A549 (cell line): ENCODE measurements at regions not wholly inside any gene's neighbourhood (a gene's known extent, or its start where the extent isn't known, plus 50 kb on each side); places are given as distances from the start of the nearest gene placed in this dataset.

Source experiments
- ATAC-seq, 2 experiments: fragments of 200-7000 bp in 1 of 2; fragments of >200 bp in 1 of 2; cut with Nextera tagmentation in 1 of 2; cut with Tn5 transposase in 1 of 2; 3 replicates each; pipeline versions ENCODE4 v1.8.0 to v1.9.1; 2018 to 2020; ENCODE audit warnings: mild to moderate bottlenecking in 1 of 2, moderate library complexity in 1 of 2
- CTCF ChIA-PET: fragments of 300-600 bp; sonication (Branson Sonifier 250); formaldehyde crosslinking; extraction: SDS; loops from one replicate; lab custom pipeline; 2021; ENCODE audit warnings: antibody characterized with exemption, inconsistent platforms; lab: Yijun Ruan, JAX
- POLR2A ChIA-PET: fragments of 350-600 bp; formaldehyde crosslinking; extraction: SDS; loops from one replicate; lab custom pipeline; 2021; ENCODE audit warnings: antibody characterized with exemption, inconsistent platforms; lab: Yijun Ruan, JAX
- DNase-seq, 2 experiments: peaks; one replicate each; pipeline versions ENCODE4 v3.0.0 to v3.0.0-alpha.2; 2011 to 2016; ENCODE audit warnings: low read depth in 1 of 2, low spot score in 1 of 2
- FAIRE-seq: peaks from 2 replicates; lab custom pipeline; 2011; peaks lifted over from hg19 to GRCh38; lab: Jason Lieb, UNC
- H3K27ac ChIP-seq, 2 experiments: fragments of >200 bp; sonication (Bioruptor Twin); formaldehyde crosslinking; 3 replicates each; pipeline ENCODE4 v1.5.1; 2016 to 2017
- H3K4me1 ChIP-seq: fragments of >200 bp; sonication (Bioruptor Twin); formaldehyde crosslinking; 3 replicates; pipeline ENCODE4 v1.6.1; 2016
- H3K4me2 ChIP-seq: fragments of >200 bp; sonication (Bioruptor Twin); formaldehyde crosslinking; 3 replicates; pipeline ENCODE4 v1.6.1; 2016
- H3K4me3 ChIP-seq: fragments of >200 bp; sonication (Bioruptor Twin); formaldehyde crosslinking; 3 replicates; pipeline ENCODE4 v1.5.1; 2016
- H3K9me3 ChIP-seq: fragments of >200 bp; sonication (Bioruptor Twin); formaldehyde crosslinking; 3 replicates; pipeline ENCODE4 v1.6.1; 2016
- CBX2 ChIP-seq: fragments of 200-600 bp; sonication (generic); IDR thresholded peaks from 2 replicates; pipeline ENCODE4 v1.6.1; 2016; ENCODE audit warnings: low read depth, mild to moderate bottlenecking, borderline replicate concordance
- CEBPB ChIP-seq, 2 experiments: fragments of >200 bp in 1 of 2; sonication (Bioruptor Twin) in 1 of 2; formaldehyde crosslinking in 1 of 2; IDR thresholded peaks; 2 replicates each; pipeline ENCODE4 v1.6.1; 2012 to 2016
- CHD2 ChIP-seq: fragments of 150-350 bp; IDR thresholded peaks from 2 replicates; pipeline ENCODE4 v1.6.1; 2014; ENCODE audit warnings: low read length; ENCODE audit not compliant: partially characterized antibody
- CTCF ChIP-seq: fragments of >200 bp; sonication (Bioruptor Twin); formaldehyde crosslinking; IDR thresholded peaks from 3 replicates; pipeline ENCODE4 v1.5.1; 2016
- EHF ChIP-seq: fragments of 250-450 bp; sonication (Bioruptor Pico); IDR thresholded peaks from 2 replicates; pipeline ENCODE4 v1.5.0; 2020; ENCODE audit warnings: mild to moderate bottlenecking
- ELK1 ChIP-seq: fragments of 150-350 bp; IDR thresholded peaks from 2 replicates; pipeline ENCODE4 v1.6.1; 2014; ENCODE audit warnings: low read depth, mild to moderate bottlenecking, low read length
- FOSB ChIP-seq: fragments of 250-450 bp; sonication (Bioruptor Pico); IDR thresholded peaks from 2 replicates; pipeline ENCODE4 v1.5.0; 2020; ENCODE audit warnings: mild to moderate bottlenecking, moderate library complexity
- FOSL2 ChIP-seq, 2 experiments: fragments of 450-650 bp in 1 of 2; fragments of >200 bp in 1 of 2; sonication (Bioruptor Twin) in 1 of 2; formaldehyde crosslinking; IDR thresholded peaks; 2 replicates each; pipeline versions ENCODE4 v1.5.0 to v1.6.1; 2016 to 2020; ENCODE audit warnings: mild to moderate bottlenecking in 1 of 2, moderate library complexity in 1 of 2
- FOXS1 ChIP-seq: fragments of 250-450 bp; sonication (Bioruptor Pico); IDR thresholded peaks from 2 replicates; pipeline ENCODE4 v1.5.0; 2020; ENCODE audit warnings: mild to moderate bottlenecking, moderate library complexity
- MYC ChIP-seq: IDR thresholded peaks from 2 replicates; pipeline ENCODE4 v1.6.1; 2012; ENCODE audit warnings: mild to moderate bottlenecking, inconsistent platforms, low read length, improper control_type of control experiment, borderline replicate concordance
- NFE2L2 ChIP-seq: fragments of 150-350 bp; conservative IDR thresholded peaks from 2 replicates; pipeline ENCODE4 v1.6.1; 2014; ENCODE audit warnings: low read length
- POLR2A ChIP-seq: IDR thresholded peaks from 2 replicates; pipeline ENCODE4 v1.6.1; 2012; ENCODE audit warnings: mild to moderate bottlenecking, low read length
- POLR2AphosphoS2 ChIP-seq: conservative IDR thresholded peaks from 2 replicates; pipeline ENCODE4 v1.6.1; 2012; ENCODE audit warnings: low read length, improper control_type of control experiment, inconsistent platforms
- RAD21 ChIP-seq, 2 experiments: fragments of >200 bp in 1 of 2; sonication (Bioruptor Twin) in 1 of 2; formaldehyde crosslinking in 1 of 2; IDR thresholded peaks in 1 of 2; conservative IDR thresholded peaks in 1 of 2; 2 replicates in 1 of 2; 3 replicates in 1 of 2; pipeline ENCODE4 v1.6.1; 2012 to 2018; ENCODE audit warnings: inconsistent platforms in 1 of 2
- RCOR1 ChIP-seq: fragments of 150-350 bp; IDR thresholded peaks from 2 replicates; pipeline ENCODE4 v1.6.1; 2014; ENCODE audit warnings: antibody characterized with exemption, low read length, low read depth
- REST ChIP-seq: fragments of 200-600 bp; sonication (generic); IDR thresholded peaks from 2 replicates; pipeline ENCODE4 v1.6.1; 2016; ENCODE audit warnings: antibody characterized with exemption, mild to moderate bottlenecking, moderate library complexity
- RFX5 ChIP-seq: fragments of 450-650 bp; IDR thresholded peaks from 2 replicates; pipeline ENCODE4 v1.7.1; 2014; ENCODE audit warnings: antibody characterized with exemption, mild to moderate bottlenecking, moderate library complexity
- SREBF2 ChIP-seq: fragments of 450-650 bp; IDR thresholded peaks from 2 replicates; pipeline ENCODE4 v1.6.1; 2014; ENCODE audit warnings: mild to moderate bottlenecking, moderate library complexity
- ZFP36 ChIP-seq: fragments of 450-650 bp; IDR thresholded peaks from 2 replicates; pipeline ENCODE4 v1.6.1; 2014; ENCODE audit warnings: borderline replicate concordance; ENCODE audit not compliant: partially characterized antibody
- ZNF302 ChIP-seq: fragments of 250-450 bp; sonication (Bioruptor Pico); IDR thresholded peaks from 2 replicates; pipeline ENCODE4 v1.9.0; 2021; ENCODE audit warnings: inconsistent platforms, mild to moderate bottlenecking, moderate library complexity
- WGBS: methylation state at CpG from one replicate; pipeline ENCODE4 v1.1.6; 2017; ENCODE audit errors: missing lambda C conversion rate; 5-methylcytosine and 5-hydroxymethylcytosine counted together
- TF ChIP-seq, protein P1 (sequence below): IDR thresholded peaks from 2 replicates; pipeline ENCODE4 v1.6.1; 2012

GRCh38 chrX:9326369-9326768 is 138.5 kb upstream of the TBL1X start:
- ATAC-seq (no peak), DNase-seq (no peak), FAIRE-seq (no peak)
- POLR2A ChIA-PET = no interaction called here
- H3K9me3 ChIP-seq = no peaks in the 10 kb centered on the region
- H3K27ac ChIP-seq = no peak overlapping the region
- H3K4me2 ChIP-seq = no peak overlapping the region
- H3K4me3 ChIP-seq = no peak overlapping the region
- H3K4me1 ChIP-seq = peaks cover 18% of the 10 kb centered on the region
- CTCF ChIA-PET = no interaction called here
- TF ChIP-seq CBX2 (no peak), CTCF (no peak), FOXS1 (CRISPR knock-in tag) (no peak), FOSL2 (IDR thresholded peaks at IDR 0.05) (no peak), FOSL2 (CRISPR knock-in tag; IDR thresholded peaks at IDR 0.05) (no peak), NFE2L2 (no peak), POLR2AphosphoS2 (no peak), REST (no peak), CHD2 (no peak), ZNF302 (no peak), CEBPB (IDR thresholded peaks at IDR 0.05) (no peak), POLR2A (no peak), MYC (no peak), RCOR1 (no peak), SREBF2 (no peak)
- TF ChIP-seq, protein P1, sequence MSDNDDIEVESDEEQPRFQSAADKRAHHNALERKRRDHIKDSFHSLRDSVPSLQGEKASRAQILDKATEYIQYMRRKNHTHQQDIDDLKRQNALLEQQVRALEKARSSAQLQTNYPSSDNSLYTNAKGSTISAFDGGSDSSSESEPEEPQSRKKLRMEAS = no peak
- 93% methylated on average over 6 of the region's 6 CpGs for WGBS

- FAIRE-seq (no peak), DNase-seq (no peak), ATAC-seq (no peak)
- POLR2A ChIA-PET = no interaction called here
- Histone ChIP-seq H3K27ac (peak overlapping the region in 1 of 2 experiments; percentile 25; a peak in 1 of 6 replicates), H3K4me1 (peaks cover 11% of the 10 kb centered on the region), H3K4me3 (no peak overlapping the region), H3K9me3 (no peaks in the 10 kb centered on the region), H3K4me2 (peak overlapping the region; percentile 25; the same call in 2 of the 3 replicates)
- CTCF ChIA-PET = no interaction called here
- 83% methylated on average over 6 of the region's 6 CpGs for WGBS
- no peak for TF ChIP-seq FOSB (CRISPR knock-in tag)
- no peak for TF ChIP-seq EHF (CRISPR knock-in tag)
- no peak for TF ChIP-seq CTCF
- no peak for TF ChIP-seq RFX5
- no peak for TF ChIP-seq ELK1
- TF ChIP-seq ZFP36 = no peak
- no peak for TF ChIP-seq RAD21 (conservative IDR thresholded peaks at IDR 0.05 in 1 of 2, IDR thresholded peaks at IDR 0.05 in 1 of 2)
Measured at GRCh38 chrX:9327086-9327746, 137.6 kb upstream of the TBL1X start.
